Memory B cell (primary cell): ENCODE measurements at regions not wholly inside any gene's neighbourhood (a gene's known extent, or its start where the extent isn't known, plus 50 kb on each side); places are given as distances from the start of the nearest gene placed in this dataset.
"Not testable (repeated sequence)": the region's sequence is repeated elsewhere in the genome, so short reads cannot be mapped to it uniquely, and the experiment has no call there.

ENCODE experiments used
- ATAC-seq: fragments of 150-1000 bp; cut with Tn5 transposase; 2 replicates; pipeline ENCODE4 v1.10.0; 2021; ENCODE audit warnings: low read depth, mild to moderate bottlenecking, moderate library complexity
- DNase-seq, 2 donors: peaks; one replicate each; pipeline ENCODE4 v3.0.0; 2022; ENCODE audit warnings: low spot score in 2 of 2
- H3K27ac Mint-ChIP-seq: one replicate; pipeline ENCODE4 v1.8.0; 2022; ENCODE audit warnings: mild to moderate bottlenecking, moderate library complexity, mixed read lengths
- H3K27me3 Mint-ChIP-seq: one replicate; pipeline ENCODE4 v1.8.0; 2022; ENCODE audit warnings: mixed read lengths
- H3K36me3 Mint-ChIP-seq: one replicate; pipeline ENCODE4 v1.8.0; 2022; ENCODE audit warnings: mild to moderate bottlenecking, mixed read lengths
- H3K4me1 Mint-ChIP-seq: one replicate; pipeline ENCODE4 v1.8.0; 2022; ENCODE audit warnings: mixed read lengths
- H3K4me3 Mint-ChIP-seq: one replicate; pipeline ENCODE4 v1.8.0; 2022; ENCODE audit warnings: mild to moderate bottlenecking, moderate library complexity, mixed read lengths
- H3K9me3 Mint-ChIP-seq: one replicate; pipeline ENCODE4 v1.8.0; 2022; ENCODE audit warnings: mixed read lengths

DNA sequence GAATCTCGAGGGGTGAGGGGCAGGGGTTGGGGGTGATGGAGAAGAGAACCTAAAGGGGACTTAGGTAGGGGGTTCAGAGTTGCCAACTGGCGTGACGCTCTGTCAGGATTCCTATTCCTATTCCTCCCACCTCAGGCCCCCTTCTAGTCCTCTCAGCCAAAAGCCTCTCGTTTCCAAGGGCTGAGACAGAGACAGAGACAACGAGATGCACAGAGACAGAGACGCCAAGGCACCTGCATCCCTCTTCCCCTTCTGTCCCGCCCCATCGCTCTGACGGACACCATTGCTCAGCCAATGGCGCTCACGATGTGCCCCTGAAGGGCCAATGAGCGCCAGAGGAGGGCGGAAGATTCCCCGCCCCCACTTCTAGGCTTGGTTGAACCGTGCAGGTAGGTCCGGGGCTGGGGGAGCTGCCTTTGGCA is 129.5 kb upstream of the PLEKHM1 start:
- Mint-ChIP-seq H3K4me3 (peak overlapping the region; percentile 80), H3K27ac (peak overlapping the region; percentile 62)
- ATAC-seq (peak; percentile 100), DNase-seq (peak; percentile 80 to 85)
- H3K27me3 Mint-ChIP-seq, H3K9me3 Mint-ChIP-seq, H3K4me1 Mint-ChIP-seq, H3K36me3 Mint-ChIP-seq: not testable (repeated sequence)

DNA sequence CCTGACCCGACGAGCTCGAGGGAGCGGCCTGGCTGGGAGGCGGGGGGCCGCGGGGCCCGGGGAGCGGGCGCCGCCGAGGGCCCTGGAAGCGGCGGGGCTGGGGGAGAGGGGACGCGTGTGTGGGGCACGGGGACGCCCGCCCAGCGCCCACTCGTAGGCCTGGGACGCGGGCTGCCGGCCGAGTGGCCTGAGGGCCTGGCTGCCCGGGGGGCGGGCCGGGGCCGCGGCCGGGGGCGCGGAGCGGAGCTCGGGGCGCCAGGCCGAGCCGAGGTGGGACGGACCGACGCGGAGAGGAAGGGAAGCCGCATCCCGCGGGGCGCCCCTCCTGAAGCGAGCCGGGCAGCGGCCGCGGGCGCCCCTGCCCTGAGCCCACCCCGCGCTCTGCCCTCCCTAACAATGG is 129.9 kb upstream of the PLEKHM1 start:
- DNase-seq, H3K36me3 Mint-ChIP-seq, H3K27me3 Mint-ChIP-seq, H3K9me3 Mint-ChIP-seq, H3K4me1 Mint-ChIP-seq: not testable (repeated sequence)
- H3K27ac Mint-ChIP-seq: peak overlapping the region; percentile 62
- H3K4me3 Mint-ChIP-seq: peak overlapping the region; percentile 80
- ATAC-seq: peak; percentile 41

DNA sequence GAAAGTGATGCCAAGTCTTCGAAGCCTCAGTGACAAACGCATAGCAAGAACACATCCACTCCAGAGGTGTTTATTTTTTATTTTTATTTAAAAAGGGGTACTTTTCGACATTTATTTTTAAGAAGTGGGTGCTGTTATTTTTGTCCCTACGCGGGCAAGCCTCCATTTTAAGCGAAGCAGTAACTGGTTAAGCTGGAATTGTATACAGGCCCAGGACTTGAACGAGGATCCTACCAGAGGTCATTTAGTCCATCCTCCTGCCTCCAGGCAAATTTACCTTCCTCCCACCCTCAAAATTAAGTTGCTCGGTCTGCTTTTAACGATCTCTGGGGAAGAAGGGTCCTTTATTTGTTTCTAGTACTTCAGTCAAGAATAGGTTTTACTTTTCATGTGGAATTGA is 130.6 kb upstream of the PLEKHM1 start:
- not testable (repeated sequence) for H3K9me3 Mint-ChIP-seq, H3K27me3 Mint-ChIP-seq, DNase-seq, H3K36me3 Mint-ChIP-seq, H3K27ac Mint-ChIP-seq, H3K4me3 Mint-ChIP-seq, H3K4me1 Mint-ChIP-seq, ATAC-seq

DNA sequence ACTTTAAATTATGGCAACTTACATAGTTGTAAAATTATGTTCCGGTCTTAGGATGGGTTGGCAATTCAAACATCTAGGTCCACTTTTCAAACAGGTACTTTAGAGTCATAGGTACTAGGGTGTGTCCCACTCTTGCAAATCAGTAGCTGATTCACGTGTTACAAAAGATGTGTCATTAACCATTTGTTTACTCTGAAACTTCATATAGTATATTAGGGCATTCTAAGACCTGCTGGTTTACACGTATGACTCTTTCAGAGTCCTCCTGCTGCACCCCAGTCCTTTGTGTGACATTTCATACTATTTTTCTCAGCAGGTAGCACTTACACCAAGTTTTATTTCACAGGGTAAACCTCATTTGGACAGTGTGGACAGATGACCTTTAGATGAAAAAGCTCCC is 131.8 kb upstream of the PLEKHM1 start:
- H3K9me3 Mint-ChIP-seq, ATAC-seq, H3K27ac Mint-ChIP-seq, H3K36me3 Mint-ChIP-seq, H3K4me3 Mint-ChIP-seq, DNase-seq, H3K27me3 Mint-ChIP-seq, H3K4me1 Mint-ChIP-seq: not testable (repeated sequence)

DNA sequence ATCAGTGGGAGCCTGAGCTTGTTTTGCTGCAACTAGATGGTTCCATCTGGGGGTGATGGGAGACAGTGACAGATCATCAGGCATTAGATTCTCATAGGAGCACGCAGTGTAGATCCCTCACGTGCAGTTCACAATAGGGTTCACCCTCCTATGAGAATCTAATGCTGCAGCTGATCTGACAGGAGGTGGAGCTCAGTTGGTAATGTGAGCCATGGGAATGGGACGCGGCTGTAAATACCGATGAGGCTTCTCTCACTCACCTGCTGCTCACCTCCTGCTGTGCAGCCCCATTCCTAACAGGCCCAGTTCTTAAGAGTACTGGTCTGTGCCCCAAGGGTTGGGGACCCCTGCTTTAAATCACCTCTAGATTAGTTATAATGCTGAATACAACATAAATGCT is 137.5 kb upstream of the PLEKHM1 start:
- DNase-seq: no peak
- no peaks in the 10 kb centered on the region for H3K9me3 Mint-ChIP-seq
- no peak for ATAC-seq
- no peak overlapping the region for H3K27ac Mint-ChIP-seq
- H3K4me3 Mint-ChIP-seq: no peak overlapping the region
- H3K36me3 Mint-ChIP-seq: peaks cover 14% of the 10 kb centered on the region
- H3K4me1 Mint-ChIP-seq: no peaks in the 10 kb centered on the region
- H3K27me3 Mint-ChIP-seq: no peaks in the 10 kb centered on the region

DNA sequence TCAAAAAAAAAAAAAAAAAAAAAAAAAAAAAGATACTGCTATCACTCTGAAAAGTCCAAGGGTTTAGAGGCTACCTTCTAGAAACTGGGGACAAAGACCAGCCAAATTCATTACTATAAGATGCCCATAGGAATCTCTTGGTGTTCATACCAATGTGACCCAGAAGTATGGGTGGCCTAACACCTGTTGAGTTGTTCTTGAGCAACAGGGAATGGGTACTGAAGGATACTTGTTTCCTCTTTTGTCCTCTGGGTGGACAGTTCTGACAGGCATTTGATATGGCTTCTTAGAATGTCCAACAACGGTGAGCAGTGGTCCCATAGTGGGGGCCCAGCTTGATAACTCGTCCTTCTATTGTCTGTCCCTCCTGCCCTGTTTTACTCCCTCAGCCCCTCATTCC is 141.4 kb upstream of the PLEKHM1 start:
- Mint-ChIP-seq H3K27ac (no peak overlapping the region), H3K36me3 (peaks cover 27% of the 10 kb centered on the region), H3K27me3 (no peaks in the 10 kb centered on the region), H3K4me3 (no peak overlapping the region), H3K9me3 (no peaks in the 10 kb centered on the region), H3K4me1 (no peaks in the 10 kb centered on the region)
- no peak for ATAC-seq
- DNase-seq: no peak

DNA sequence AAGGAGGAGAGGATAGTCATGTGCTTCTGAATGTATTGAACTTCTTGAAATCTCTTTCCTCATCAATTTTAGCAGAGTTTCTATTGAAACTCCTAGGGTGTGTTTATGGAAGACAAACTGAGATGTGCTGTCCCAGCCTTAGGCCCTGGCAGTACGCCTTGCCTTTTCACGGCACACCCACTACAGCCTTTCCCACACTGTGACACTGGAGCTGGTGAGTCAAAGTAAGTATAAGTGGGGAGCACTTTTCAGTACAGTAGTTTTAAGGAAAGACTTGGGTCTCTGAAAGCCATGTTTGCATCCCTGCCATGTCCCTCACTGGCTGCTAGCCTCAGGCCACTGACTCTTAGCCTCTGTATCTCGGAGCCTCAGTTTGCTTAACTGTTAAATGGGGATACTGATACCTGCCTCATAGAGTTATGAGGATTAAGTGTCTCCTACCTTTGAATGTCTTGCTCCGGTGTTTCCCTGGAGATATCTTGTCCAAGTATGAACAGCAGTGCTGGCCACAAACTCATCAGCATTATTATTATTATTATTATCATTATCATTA is 144.7 kb upstream of the CRHR1 start:
- DNase-seq (no peak), ATAC-seq (no peak)
- H3K36me3 Mint-ChIP-seq: peaks cover 14% of the 10 kb centered on the region
- H3K27ac Mint-ChIP-seq: no peak overlapping the region
- H3K9me3 Mint-ChIP-seq: no peaks in the 10 kb centered on the region
- H3K4me3 Mint-ChIP-seq: no peak overlapping the region
- H3K27me3 Mint-ChIP-seq: no peaks in the 10 kb centered on the region
- H3K4me1 Mint-ChIP-seq: peaks cover 5% of the 10 kb centered on the region

DNA sequence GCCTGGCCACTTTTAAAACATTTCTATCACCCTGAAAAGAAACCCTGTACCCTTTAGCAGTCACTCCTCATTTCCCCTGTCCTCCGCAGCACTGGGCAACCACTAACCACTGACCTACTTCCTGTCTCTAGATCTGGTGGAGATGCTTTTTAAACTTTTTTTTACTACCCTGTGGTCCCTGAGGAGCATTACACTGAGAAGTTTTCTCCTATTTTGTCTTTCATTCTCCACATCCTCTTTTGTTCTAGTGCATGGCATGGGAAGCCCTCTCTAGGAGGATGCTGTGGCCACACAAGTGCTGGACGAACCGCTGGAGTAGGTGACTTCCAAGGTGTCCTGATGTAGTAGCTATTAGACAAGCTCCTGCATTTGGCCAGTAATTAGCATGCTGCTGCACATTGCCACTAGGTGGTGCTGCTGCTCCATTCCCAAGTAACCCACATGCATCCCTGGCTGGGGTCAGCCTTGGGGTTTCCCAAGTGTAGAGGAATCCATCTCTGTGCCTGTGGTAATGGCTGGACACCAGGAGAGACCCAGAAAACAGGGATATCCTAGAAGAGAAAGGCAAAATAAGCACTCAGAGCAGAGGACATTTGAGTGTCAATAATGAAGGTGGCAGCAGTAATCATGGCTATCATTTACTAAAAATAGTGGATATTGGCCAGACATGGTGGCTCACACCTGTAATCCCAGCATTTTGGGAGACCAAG is 143.8 kb upstream of the CRHR1 start:
- H3K27ac Mint-ChIP-seq: no peak overlapping the region
- H3K36me3 Mint-ChIP-seq: peaks cover 12% of the 10 kb centered on the region
- peaks cover 5% of the 10 kb centered on the region for H3K4me1 Mint-ChIP-seq
- no peak overlapping the region for H3K4me3 Mint-ChIP-seq
- DNase-seq (peak; percentile 57 to 74), ATAC-seq (peak; percentile 66)
- no peaks in the 10 kb centered on the region for H3K9me3 Mint-ChIP-seq
- H3K27me3 Mint-ChIP-seq: no peaks in the 10 kb centered on the region

DNA sequence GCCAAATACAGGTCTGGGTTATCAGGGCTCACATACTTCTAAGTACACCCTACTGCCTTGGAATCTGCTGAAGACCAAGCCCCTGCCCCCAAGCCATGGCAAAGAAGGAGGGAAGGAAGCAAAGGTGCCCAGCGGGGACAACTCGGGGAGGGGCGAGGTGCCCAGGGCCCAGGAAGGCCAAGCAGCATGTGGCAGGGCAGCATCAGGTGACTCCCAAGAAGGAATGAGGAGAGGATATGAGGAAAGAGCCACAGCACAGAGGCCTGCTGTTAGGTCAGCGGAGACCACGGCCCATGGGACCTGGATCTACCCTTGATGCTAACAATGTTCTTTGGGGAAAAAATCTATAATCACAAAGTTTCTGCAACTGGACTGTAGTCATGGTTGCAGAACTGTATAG is 142.6 kb upstream of the CRHR1 start:
- ATAC-seq (no peak), DNase-seq (no peak)
- no peak overlapping the region for H3K27ac Mint-ChIP-seq
- H3K36me3 Mint-ChIP-seq: peaks cover 3% of the 10 kb centered on the region
- H3K9me3 Mint-ChIP-seq: no peaks in the 10 kb centered on the region
- H3K4me1 Mint-ChIP-seq: peaks cover 5% of the 10 kb centered on the region
- no peaks in the 10 kb centered on the region for H3K27me3 Mint-ChIP-seq
- H3K4me3 Mint-ChIP-seq: no peak overlapping the region

DNA sequence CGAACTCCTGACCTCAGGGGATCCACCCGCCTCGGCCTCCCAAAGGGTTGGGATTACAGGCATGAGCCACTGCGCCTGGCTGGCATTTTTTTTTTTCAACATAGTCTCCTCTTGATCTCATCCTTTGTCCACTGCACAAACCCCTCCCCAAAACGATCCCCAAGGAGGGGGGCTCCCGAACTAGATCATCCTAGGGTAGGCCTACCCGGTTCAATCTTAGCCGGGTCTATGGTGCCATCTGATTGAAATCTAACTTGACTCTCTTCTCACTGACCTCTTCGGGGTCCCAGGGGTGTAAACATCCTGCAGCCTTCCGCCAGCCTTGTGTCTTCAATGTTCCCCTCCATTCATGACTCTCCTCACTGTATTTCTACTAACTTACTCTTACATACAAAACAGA is 140.5 kb upstream of the CRHR1 start:
- H3K4me1 Mint-ChIP-seq: peaks cover 5% of the 10 kb centered on the region
- H3K27me3 Mint-ChIP-seq: no peaks in the 10 kb centered on the region
- H3K36me3 Mint-ChIP-seq: peaks cover 3% of the 10 kb centered on the region
- ATAC-seq (no peak), DNase-seq (no peak)
- H3K9me3 Mint-ChIP-seq: no peaks in the 10 kb centered on the region
- no peak overlapping the region for H3K27ac Mint-ChIP-seq
- H3K4me3 Mint-ChIP-seq: no peak overlapping the region

DNA sequence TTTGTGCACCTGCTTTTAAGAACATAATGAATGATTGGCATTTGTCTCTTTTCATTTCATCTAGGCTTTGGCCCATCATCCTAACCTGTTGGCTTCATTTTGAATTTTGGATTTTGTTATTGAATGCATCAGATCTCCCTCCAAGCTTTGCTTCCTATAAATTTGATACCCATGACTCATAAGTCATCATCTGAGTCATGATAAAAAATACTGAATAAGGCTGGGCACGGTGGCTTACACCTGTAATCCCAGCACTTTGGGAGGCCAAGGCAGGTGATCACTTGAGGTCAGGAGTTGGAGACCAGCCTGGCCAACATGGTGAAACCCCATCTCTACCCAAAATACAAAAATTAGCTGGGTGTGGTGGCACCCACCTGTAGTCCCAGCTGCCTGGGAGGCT is 139.5 kb upstream of the CRHR1 start:
- not testable (repeated sequence) for ATAC-seq, H3K4me3 Mint-ChIP-seq, H3K9me3 Mint-ChIP-seq, DNase-seq, H3K27ac Mint-ChIP-seq, H3K36me3 Mint-ChIP-seq, H3K4me1 Mint-ChIP-seq, H3K27me3 Mint-ChIP-seq

DNA sequence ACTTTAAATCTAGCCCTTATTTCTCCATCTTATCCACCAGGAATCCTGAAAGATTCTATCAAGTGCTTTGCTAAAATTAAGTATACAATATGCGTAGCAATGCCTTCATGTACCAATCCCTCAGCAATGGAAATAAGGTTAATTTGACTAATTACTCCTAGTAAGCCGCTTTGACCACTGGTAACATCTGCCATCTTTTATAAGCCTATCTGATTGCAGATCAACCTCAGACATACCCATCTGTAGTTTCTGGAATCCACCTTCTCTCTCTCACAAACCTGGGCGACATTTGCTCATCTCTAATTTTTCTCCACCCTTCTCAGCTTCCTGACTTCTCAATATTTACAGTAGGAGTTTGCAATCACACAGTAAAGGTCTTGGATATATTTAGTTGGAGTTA is 138.8 kb upstream of the CRHR1 start:
- Mint-ChIP-seq H3K27ac (no peak overlapping the region), H3K9me3 (no peaks in the 10 kb centered on the region)

DNA sequence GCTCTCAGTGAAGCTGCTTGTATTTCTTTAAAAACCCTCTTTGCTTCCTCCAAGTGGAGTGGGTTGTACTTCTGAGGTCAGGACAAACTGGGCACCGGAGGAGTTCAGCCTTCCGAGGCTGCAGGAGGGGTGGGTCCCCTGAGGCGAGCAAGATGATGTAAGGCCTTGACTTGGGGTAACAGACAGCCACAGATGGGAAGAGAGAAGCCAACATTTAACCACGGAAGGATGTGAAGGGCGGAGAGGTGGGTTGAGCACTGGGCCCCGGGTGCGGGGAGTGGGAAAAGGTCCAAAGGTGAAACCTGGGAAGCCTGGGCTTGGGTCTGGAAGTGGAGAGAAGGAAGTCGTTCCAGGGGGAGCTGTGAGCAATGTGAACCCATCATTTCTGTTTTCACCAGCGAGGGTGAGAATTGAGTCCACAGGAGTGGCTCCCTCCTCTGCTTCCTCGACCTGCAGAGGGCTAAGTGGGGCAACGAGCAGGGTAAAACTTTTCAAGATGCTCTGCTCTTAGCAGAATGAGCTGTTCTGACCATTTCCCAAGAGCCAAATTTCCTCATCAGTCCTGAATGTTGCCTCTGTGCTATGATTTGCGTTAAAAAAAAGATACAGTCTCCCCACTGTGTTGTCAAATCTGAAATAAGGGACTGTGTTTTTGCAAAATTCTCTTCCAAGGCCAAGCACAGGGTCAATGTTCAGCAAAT is 137.7 kb upstream of the CRHR1 start:
- H3K4me1 Mint-ChIP-seq: no peaks in the 10 kb centered on the region
- H3K9me3 Mint-ChIP-seq: no peaks in the 10 kb centered on the region
- no peak overlapping the region for H3K4me3 Mint-ChIP-seq
- ATAC-seq (no peak), DNase-seq (no peak)
- peaks cover 2% of the 10 kb centered on the region for H3K27me3 Mint-ChIP-seq
- no peak overlapping the region for H3K27ac Mint-ChIP-seq
- H3K36me3 Mint-ChIP-seq: no peaks in the 10 kb centered on the region

More for the DNA sequence above, 138.8 kb upstream of the CRHR1 start:
- Mint-ChIP-seq H3K36me3 (no peaks in the 10 kb centered on the region), H3K4me3 (no peak overlapping the region), H3K27me3 (peaks cover 2% of the 10 kb centered on the region), H3K4me1 (peaks cover 2% of the 10 kb centered on the region)
- ATAC-seq (no peak), DNase-seq (no peak)

DNA sequence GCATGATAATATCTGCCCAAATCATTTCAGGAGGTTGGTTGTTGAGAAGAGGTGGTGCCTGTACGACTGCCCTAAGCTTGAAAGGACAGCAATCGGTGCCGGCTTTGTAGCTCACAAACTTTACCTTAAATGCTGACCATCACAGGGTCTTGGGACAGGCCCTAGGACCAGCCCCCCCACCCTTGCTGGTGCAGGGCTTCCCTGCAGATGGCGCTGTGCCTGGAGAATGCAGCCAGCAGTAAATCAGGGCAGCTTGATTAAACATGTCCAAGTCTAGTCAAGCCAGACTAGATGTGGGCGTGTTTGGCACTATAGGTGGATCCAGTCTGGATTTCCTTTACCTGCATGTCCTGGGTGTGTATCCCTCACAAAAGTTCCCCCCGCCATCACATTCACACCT is 135.5 kb upstream of the CRHR1 start:
- no peak overlapping the region for H3K27ac Mint-ChIP-seq
- DNase-seq: no peak
- no peak for ATAC-seq

DNA sequence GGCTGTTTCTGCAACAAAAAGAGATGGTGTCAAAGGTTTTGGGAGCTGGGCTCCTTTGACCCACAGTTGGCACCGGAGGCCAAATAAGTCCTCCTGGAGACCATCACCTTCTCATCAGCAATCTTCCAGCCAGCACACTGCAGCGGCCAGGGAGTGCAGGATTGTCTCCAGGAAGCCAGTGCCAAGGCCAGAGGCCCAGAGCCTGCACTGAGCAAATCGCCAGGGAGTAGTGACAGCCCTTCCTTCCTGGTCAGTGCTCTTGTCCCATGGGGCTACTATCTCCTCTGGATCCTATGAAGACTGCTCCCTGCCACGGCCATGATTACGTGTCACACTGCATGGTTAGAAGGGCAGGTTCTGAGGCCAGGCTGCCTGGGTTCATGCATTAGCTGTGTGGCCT is 134.3 kb upstream of the CRHR1 start:
- DNase-seq (no peak), ATAC-seq (no peak)
- Mint-ChIP-seq H3K36me3 (no peaks in the 10 kb centered on the region), H3K27ac (no peak overlapping the region), H3K27me3 (peaks cover 4% of the 10 kb centered on the region), H3K9me3 (no peaks in the 10 kb centered on the region), H3K4me3 (no peak overlapping the region), H3K4me1 (no peaks in the 10 kb centered on the region)

More for the DNA sequence above, 135.5 kb upstream of the CRHR1 start:
- Mint-ChIP-seq H3K36me3 (no peaks in the 10 kb centered on the region), H3K27me3 (peaks cover 4% of the 10 kb centered on the region), H3K4me3 (no peak overlapping the region), H3K4me1 (no peaks in the 10 kb centered on the region), H3K9me3 (no peaks in the 10 kb centered on the region)
